ENCODE measurements at regions not wholly inside any gene's neighbourhood (a gene's known extent, or its start where the extent isn't known, plus 50 kb on each side); places are given as distances from the start of the nearest gene placed in this dataset.

GRCh38 chr7:41110186-41110585, 592.7 kb downstream of the INHBA start:
- WGBS (ENCODE audit: low lambda C conversion rate) = 83% methylated on average over 1 of the region's 1 CpG
- no peaks in the 10 kb centered on the region for H4K20me1 ChIP-seq (ENCODE audit: insufficient read depth)
- no peaks in the 10 kb centered on the region for H3K27me3 ChIP-seq (ENCODE audit: insufficient read depth)
- DNase-seq = no peak
- POLR2A ChIA-PET = no interaction called here
- no peak overlapping the region for H3K27ac ChIP-seq (ENCODE audit: low read depth in 2 of 2, low read length in 1 of 2)
- no peak overlapping the region for H3K9ac ChIP-seq
- no peak overlapping the region for H2AFZ ChIP-seq (ENCODE audit: low read depth)
- no peaks in the 10 kb centered on the region for H3K9me3 ChIP-seq
- H3K9me2 ChIP-seq = no peaks in the 10 kb centered on the region
- TF ChIP-seq TAF1 (IDR thresholded peaks at IDR 0.05; ENCODE audit: borderline replicate concordance, low read depth, low read length) = no peak
- no peak for TF ChIP-seq SMC3 (IDR thresholded peaks at IDR 0.05; ENCODE audit: low read depth, low read length)
- TF ChIP-seq RAD21 (IDR thresholded peaks at IDR 0.05; ENCODE audit: low read length) = no peak
- TF ChIP-seq NFIC (IDR thresholded peaks at IDR 0.05; ENCODE audit: borderline replicate concordance) = no peak
- TF ChIP-seq, protein P1, sequence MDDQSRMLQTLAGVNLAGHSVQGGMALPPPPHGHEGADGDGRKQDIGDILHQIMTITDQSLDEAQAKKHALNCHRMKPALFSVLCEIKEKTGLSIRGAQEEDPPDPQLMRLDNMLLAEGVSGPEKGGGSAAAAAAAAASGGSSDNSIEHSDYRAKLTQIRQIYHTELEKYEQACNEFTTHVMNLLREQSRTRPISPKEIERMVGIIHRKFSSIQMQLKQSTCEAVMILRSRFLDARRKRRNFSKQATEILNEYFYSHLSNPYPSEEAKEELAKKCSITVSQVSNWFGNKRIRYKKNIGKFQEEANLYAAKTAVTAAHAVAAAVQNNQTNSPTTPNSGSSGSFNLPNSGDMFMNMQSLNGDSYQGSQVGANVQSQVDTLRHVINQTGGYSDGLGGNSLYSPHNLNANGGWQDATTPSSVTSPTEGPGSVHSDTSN (IDR thresholded peaks at IDR 0.05) = no peak
- TF ChIP-seq, protein P2, sequence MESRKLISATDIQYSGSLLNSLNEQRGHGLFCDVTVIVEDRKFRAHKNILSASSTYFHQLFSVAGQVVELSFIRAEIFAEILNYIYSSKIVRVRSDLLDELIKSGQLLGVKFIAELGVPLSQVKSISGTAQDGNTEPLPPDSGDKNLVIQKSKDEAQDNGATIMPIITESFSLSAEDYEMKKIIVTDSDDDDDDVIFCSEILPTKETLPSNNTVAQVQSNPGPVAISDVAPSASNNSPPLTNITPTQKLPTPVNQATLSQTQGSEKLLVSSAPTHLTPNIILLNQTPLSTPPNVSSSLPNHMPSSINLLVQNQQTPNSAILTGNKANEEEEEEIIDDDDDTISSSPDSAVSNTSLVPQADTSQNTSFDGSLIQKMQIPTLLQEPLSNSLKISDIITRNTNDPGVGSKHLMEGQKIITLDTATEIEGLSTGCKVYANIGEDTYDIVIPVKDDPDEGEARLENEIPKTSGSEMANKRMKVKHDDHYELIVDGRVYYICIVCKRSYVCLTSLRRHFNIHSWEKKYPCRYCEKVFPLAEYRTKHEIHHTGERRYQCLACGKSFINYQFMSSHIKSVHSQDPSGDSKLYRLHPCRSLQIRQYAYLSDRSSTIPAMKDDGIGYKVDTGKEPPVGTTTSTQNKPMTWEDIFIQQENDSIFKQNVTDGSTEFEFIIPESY (IDR thresholded peaks at IDR 0.05; ENCODE audit: borderline replicate concordance, low read depth) = no peak
- TF ChIP-seq, protein P3, sequence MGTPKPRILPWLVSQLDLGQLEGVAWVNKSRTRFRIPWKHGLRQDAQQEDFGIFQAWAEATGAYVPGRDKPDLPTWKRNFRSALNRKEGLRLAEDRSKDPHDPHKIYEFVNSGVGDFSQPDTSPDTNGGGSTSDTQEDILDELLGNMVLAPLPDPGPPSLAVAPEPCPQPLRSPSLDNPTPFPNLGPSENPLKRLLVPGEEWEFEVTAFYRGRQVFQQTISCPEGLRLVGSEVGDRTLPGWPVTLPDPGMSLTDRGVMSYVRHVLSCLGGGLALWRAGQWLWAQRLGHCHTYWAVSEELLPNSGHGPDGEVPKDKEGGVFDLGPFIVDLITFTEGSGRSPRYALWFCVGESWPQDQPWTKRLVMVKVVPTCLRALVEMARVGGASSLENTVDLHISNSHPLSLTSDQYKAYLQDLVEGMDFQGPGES (IDR thresholded peaks at IDR 0.05; ENCODE audit: low read depth, low read length) = no peak
- TF ChIP-seq, protein P4, sequence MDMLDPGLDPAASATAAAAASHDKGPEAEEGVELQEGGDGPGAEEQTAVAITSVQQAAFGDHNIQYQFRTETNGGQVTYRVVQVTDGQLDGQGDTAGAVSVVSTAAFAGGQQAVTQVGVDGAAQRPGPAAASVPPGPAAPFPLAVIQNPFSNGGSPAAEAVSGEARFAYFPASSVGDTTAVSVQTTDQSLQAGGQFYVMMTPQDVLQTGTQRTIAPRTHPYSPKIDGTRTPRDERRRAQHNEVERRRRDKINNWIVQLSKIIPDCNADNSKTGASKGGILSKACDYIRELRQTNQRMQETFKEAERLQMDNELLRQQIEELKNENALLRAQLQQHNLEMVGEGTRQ (IDR thresholded peaks at IDR 0.05; ENCODE audit: borderline replicate concordance, low read depth, low read length) = no peak
- TF ChIP-seq YY1 (IDR thresholded peaks at IDR 0.05; ENCODE audit: low read depth) = no peak
- no peak for TF ChIP-seq MAX (IDR thresholded peaks at IDR 0.05; ENCODE audit: low read depth)
- TF ChIP-seq FOXJ3 (CRISPR knock-in tag; IDR thresholded peaks at IDR 0.05) = no peak
- no peak for TF ChIP-seq CTCF (IDR thresholded peaks at IDR 0.05)
- no peak for TF ChIP-seq RXRA (IDR thresholded peaks at IDR 0.05; ENCODE audit: borderline replicate concordance, low read depth)
- no peak for TF ChIP-seq EZH2phosphoT487 (IDR thresholded peaks at IDR 0.05; ENCODE audit: borderline replicate concordance, low read depth)
- no peak for TF ChIP-seq EP300 (IDR thresholded peaks at IDR 0.05; ENCODE audit: borderline replicate concordance in 1 of 2, low read depth in 1 of 2, low read length in 1 of 2)
- H3F3A ChIP-seq (replicated peaks; ENCODE audit: insufficient read depth) = peaks cover 12% of the 10 kb centered on the region
- H3K4me2 ChIP-seq = no peak overlapping the region
- H3K4me1 ChIP-seq (ENCODE audit: control insufficient read depth in 1 of 2, insufficient read depth in 2 of 2, low read depth in 1 of 2, low read length in 1 of 2) = peaks cover 9 to 12% of the 10 kb centered on the region in 2 experiments; a peak in 3 of 4 replicates
- H3K79me2 ChIP-seq (ENCODE audit: insufficient read depth) = no peaks in the 10 kb centered on the region
- H3K4me3 ChIP-seq (ENCODE audit: low read depth in 2 of 2, low read length in 1 of 2) = no peak overlapping the region
- no peaks in the 10 kb centered on the region for H3K36me3 ChIP-seq (replicated peaks in 1 of 2; ENCODE audit: control insufficient read depth in 1 of 2, insufficient read depth in 2 of 2, low read length in 1 of 2)
- CTCF ChIA-PET = no interaction called here

Data from SK-N-SH (cell line).